H1 (cell line): ENCODE measurements at regions not wholly inside any gene's neighbourhood (a gene's known extent, or its start where the extent isn't known, plus 50 kb on each side); places are given as distances from the start of the nearest gene placed in this dataset.

Experiments used
- CTCF ChIA-PET: fragments of 300-600 bp; sonication (Branson Sonifier 250); formaldehyde crosslinking; loops from one replicate; lab custom pipeline; 2021; ENCODE audit not compliant: partially characterized antibody; lab: Charles Lee
- POLR2A ChIA-PET: fragments of 300-600 bp; sonication (Branson Sonifier 250); formaldehyde crosslinking; loops from one replicate; lab custom pipeline; 2021; ENCODE audit warnings: inconsistent platforms; ENCODE audit not compliant: partially characterized antibody; lab: Charles Lee
- DNase-seq, 2 experiments: peaks; one replicate each; pipeline versions ENCODE4 v3.0.0 to v3.0.0-alpha.2; 2010 to 2022; ENCODE audit warnings: low spot score in 2 of 2, low read depth in 1 of 2, mixed read lengths in 1 of 2
- FAIRE-seq: peaks from 2 replicates; lab custom pipeline; 2011; peaks lifted over from hg19 to GRCh38; lab: Jason Lieb, UNC
- H2AFZ ChIP-seq: 2 replicates; pipeline ENCODE4 v1.8.1; 2012; ENCODE audit warnings: low read length, inconsistent platforms
- H2AK5ac ChIP-seq: 2 replicates; pipeline ENCODE4 v1.6.1; 2013; ENCODE audit warnings: low read depth, low read length
- H2BK120ac ChIP-seq: replicated peaks from 2 replicates; pipeline ENCODE3; 2013; ENCODE audit warnings: low read depth, low read length, inconsistent platforms
- H2BK12ac ChIP-seq: 2 replicates; pipeline ENCODE4 v1.6.1; 2013; ENCODE audit warnings: low read depth, low read length
- H2BK15ac ChIP-seq: 2 replicates; pipeline ENCODE4 v1.6.1; 2013; ENCODE audit warnings: low read length
- H2BK20ac ChIP-seq: 2 replicates; pipeline ENCODE4 v1.6.1; 2013; ENCODE audit warnings: low read length
- H2BK5ac ChIP-seq: 2 replicates; pipeline ENCODE4 v1.6.1; 2013; ENCODE audit warnings: low read depth, low read length
- H3K14ac ChIP-seq: 2 replicates; pipeline ENCODE4 v1.6.1; 2013; ENCODE audit warnings: inconsistent platforms; ENCODE audit not compliant: insufficient read length
- H3K18ac ChIP-seq: 2 replicates; pipeline ENCODE4 v1.6.1; 2013; ENCODE audit warnings: low read length; ENCODE audit errors: extremely low read depth
- H3K23ac ChIP-seq: 2 replicates; pipeline ENCODE4 v1.6.1; 2013; ENCODE audit warnings: inconsistent platforms; ENCODE audit not compliant: insufficient read length
- H3K23me2 ChIP-seq: 2 replicates; pipeline ENCODE4 v1.6.1; 2013; ENCODE audit warnings: low read depth, low read length
- H3K27ac ChIP-seq: 2 replicates; pipeline ENCODE4 v1.6.1; 2011; ENCODE audit warnings: low read depth, low read length, inconsistent platforms
- H3K27me3 ChIP-seq, 4 experiments: replicated peaks in 1 of 4; 1 replicate in 1 of 4; 2 replicates in 3 of 4; pipeline versions ENCODE4 v1.6.1 to v1.8.1; 2011 to 2013; ENCODE audit warnings: low read length in 3 of 4, mild to moderate bottlenecking in 3 of 4, inconsistent platforms in 2 of 4, mixed read lengths in 2 of 4, moderate library complexity in 1 of 4; ENCODE audit not compliant: control insufficient read depth in 3 of 4, insufficient read depth in 3 of 4; ENCODE audit errors: extremely low read depth in 1 of 4
- H3K36me3 ChIP-seq, 4 experiments: 2 replicates each; pipeline versions ENCODE4 v1.6.1 to v1.8.1; 2011 to 2013; ENCODE audit warnings: mild to moderate bottlenecking in 4 of 4, low read length in 3 of 4, moderate library complexity in 2 of 4, control low read depth in 1 of 4, inconsistent platforms in 1 of 4; ENCODE audit not compliant: insufficient read depth in 4 of 4, control insufficient read depth in 2 of 4
- H3K4ac ChIP-seq: replicated peaks from 2 replicates; pipeline ENCODE3; 2013; ENCODE audit warnings: low read length, low read depth, mixed read lengths, inconsistent platforms; ENCODE audit not compliant: insufficient read length
- H3K4me1 ChIP-seq, 4 experiments: replicated peaks in 1 of 4; 1 replicate in 1 of 4; 2 replicates in 3 of 4; pipeline versions ENCODE4 v1.6.1 to v1.8.1; 2011 to 2013; ENCODE audit warnings: low read length in 3 of 4, inconsistent platforms in 2 of 4, mixed read lengths in 1 of 4; ENCODE audit not compliant: insufficient read depth in 4 of 4, control insufficient read depth in 3 of 4
- H3K4me2 ChIP-seq, 2 experiments: 2 replicates each; pipeline versions ENCODE4 v1.6.1 to v1.8.1; 2011 to 2013; ENCODE audit warnings: low read depth in 2 of 2, low read length in 2 of 2, control low read depth in 1 of 2, inconsistent platforms in 1 of 2, mild to moderate bottlenecking in 1 of 2; ENCODE audit not compliant: insufficient read depth in 1 of 2
- H3K4me3 ChIP-seq, 4 experiments: fragments of 200-600, 300-600 bp in 1 of 4; sonication (generic), shearing (Covaris generic), sonication (Bioruptor Twin) in 1 of 4; 2 replicates each; pipeline versions ENCODE4 v1.5.1 to v1.8.1; 2011 to 2016; ENCODE audit warnings: low read length in 4 of 4, low read depth in 3 of 4, control low read depth in 2 of 4, inconsistent platforms in 2 of 4, mild to moderate bottlenecking in 2 of 4, mixed read lengths in 1 of 4, moderate library complexity in 1 of 4; ENCODE audit not compliant: insufficient read depth in 2 of 4; ENCODE audit errors: extremely low read depth in 1 of 4
- H3K56ac ChIP-seq: replicated peaks from 2 replicates; pipeline ENCODE3; 2013; ENCODE audit warnings: low read depth, mild to moderate bottlenecking, mixed read lengths, low read length, inconsistent platforms; ENCODE audit not compliant: insufficient read length
- H3K79me1 ChIP-seq: 2 replicates; pipeline ENCODE4 v1.6.1; 2013; ENCODE audit warnings: low read depth, low read length, control low read depth
- H3K79me2 ChIP-seq, 2 experiments: 2 replicates each; pipeline versions ENCODE4 v1.6.1 to v1.8.1; 2012 to 2013; ENCODE audit warnings: low read length in 2 of 2, mild to moderate bottlenecking in 2 of 2, inconsistent platforms in 1 of 2; ENCODE audit not compliant: insufficient read depth in 2 of 2, control insufficient read depth in 1 of 2
- H3K9ac ChIP-seq, 4 experiments: replicated peaks in 1 of 4; 1 replicate in 1 of 4; 2 replicates in 3 of 4; pipeline versions ENCODE4 v1.6.1 to v1.8.1; 2011 to 2013; ENCODE audit warnings: low read depth in 3 of 4, low read length in 3 of 4, control low read depth in 2 of 4, mild to moderate bottlenecking in 2 of 4, moderate library complexity in 2 of 4, inconsistent platforms in 1 of 4; ENCODE audit errors: extremely low read depth in 1 of 4
- H3K9me3 ChIP-seq, 2 experiments: 2 replicates each; pipeline versions ENCODE4 v1.6.1 to v1.8.1; 2012 to 2013; ENCODE audit warnings: mild to moderate bottlenecking in 2 of 2, moderate library complexity in 2 of 2, control low read depth in 1 of 2, inconsistent platforms in 1 of 2, low read depth in 1 of 2, low read length in 1 of 2, mixed read lengths in 1 of 2; ENCODE audit not compliant: insufficient read depth in 2 of 2
- H4K20me1 ChIP-seq, 2 experiments: replicated peaks in 1 of 2; 2 replicates each; pipeline versions ENCODE3 to v1.8.1; 2011 to 2013; ENCODE audit warnings: inconsistent platforms in 2 of 2, low read length in 2 of 2, mild to moderate bottlenecking in 1 of 2; ENCODE audit not compliant: insufficient read depth in 2 of 2, control insufficient read depth in 1 of 2
- H4K5ac ChIP-seq: 2 replicates; pipeline ENCODE4 v1.6.1; 2013; ENCODE audit warnings: low read length, low read depth, mixed read lengths, inconsistent platforms; ENCODE audit not compliant: insufficient read length
- H4K8ac ChIP-seq: 2 replicates; pipeline ENCODE4 v1.8.0; 2013; ENCODE audit warnings: mild to moderate bottlenecking, moderate library complexity, low read length, inconsistent platforms; ENCODE audit not compliant: insufficient read depth; ENCODE audit errors: extremely low read depth
- H4K91ac ChIP-seq: replicated peaks from 2 replicates; pipeline ENCODE3; 2013; ENCODE audit warnings: low read length, mixed read lengths, inconsistent platforms; ENCODE audit not compliant: insufficient read length
- CTBP2 ChIP-seq: IDR thresholded peaks from 2 replicates; pipeline ENCODE4 v1.7.0; 2011; ENCODE audit warnings: borderline replicate concordance, mild to moderate bottlenecking, moderate library complexity, mixed read lengths, low read length; ENCODE audit not compliant: insufficient read depth, insufficient read length
- EGR1 ChIP-seq: IDR thresholded peaks from 2 replicates; pipeline ENCODE4 v1.6.1; 2011; ENCODE audit warnings: low read depth, low read length, borderline replicate concordance
- EP300 ChIP-seq, 2 experiments: IDR thresholded peaks; 1 replicate in 1 of 2; 2 replicates in 1 of 2; pipeline ENCODE4 v1.6.1; 2011 to 2012; ENCODE audit warnings: low read depth in 2 of 2, low read length in 2 of 2, mild to moderate bottlenecking in 2 of 2, borderline replicate concordance in 1 of 2, inconsistent platforms in 1 of 2, moderate library complexity in 1 of 2
- EZH2 ChIP-seq: fragments of 200-600 bp; sonication (generic); IDR thresholded peaks from 2 replicates; pipeline ENCODE4 v1.7.1; 2012; ENCODE audit warnings: low read depth, mild to moderate bottlenecking, moderate library complexity, low read length, inconsistent platforms; ENCODE audit not compliant: severe bottlenecking
- KDM4A ChIP-seq: IDR thresholded peaks from one replicate; pipeline ENCODE4 v1.7.1; 2012; ENCODE audit warnings: low read depth, mild to moderate bottlenecking, moderate library complexity, low read length, inconsistent platforms; ENCODE audit not compliant: severe bottlenecking
- SIN3A ChIP-seq, 2 experiments: IDR thresholded peaks in 1 of 2; conservative IDR thresholded peaks in 1 of 2; 2 replicates each; pipeline ENCODE4 v1.6.1; 2011 to 2012; ENCODE audit warnings: low read length in 2 of 2, improper control_type of control experiment in 1 of 2, low read depth in 1 of 2, mild to moderate bottlenecking in 1 of 2
- SIX5 ChIP-seq: IDR thresholded peaks from 2 replicates; pipeline ENCODE4 v1.6.1; 2011; ENCODE audit warnings: mild to moderate bottlenecking, low read depth, low read length
- SP2 ChIP-seq: IDR thresholded peaks from 2 replicates; pipeline ENCODE4 v1.6.1; 2012; ENCODE audit warnings: mild to moderate bottlenecking, low read length, inconsistent platforms
- YY1 ChIP-seq: IDR thresholded peaks from 2 replicates; pipeline ENCODE4 v1.6.1; 2011; ENCODE audit warnings: low read depth, mild to moderate bottlenecking, low read length
- WGBS, 2 experiments: shearing (Covaris generic) in 1 of 2; methylation state at CpG; one replicate each; pipeline versions ENCODE4 v1.1.6 to v1.1.7; 2013 to 2015; ENCODE audit warnings: low lambda C conversion rate in 2 of 2, mixed read lengths in 2 of 2, inconsistent platforms in 1 of 2, low coverage in 1 of 2, missing lambda C conversion rate in 1 of 2; ENCODE audit not compliant: insufficient replicate concordance in 2 of 2, insufficient coverage in 1 of 2, insufficient read length in 1 of 2; ENCODE audit errors: extremely low coverage in 1 of 2, missing lambda C conversion rate in 1 of 2; 5-methylcytosine and 5-hydroxymethylcytosine counted together
- TF ChIP-seq, protein P1 (sequence below): IDR thresholded peaks from 2 replicates; pipeline ENCODE4 v1.6.1; 2011; ENCODE audit warnings: low read depth, mild to moderate bottlenecking, low read length; ENCODE audit not compliant: insufficient read depth

DNA sequence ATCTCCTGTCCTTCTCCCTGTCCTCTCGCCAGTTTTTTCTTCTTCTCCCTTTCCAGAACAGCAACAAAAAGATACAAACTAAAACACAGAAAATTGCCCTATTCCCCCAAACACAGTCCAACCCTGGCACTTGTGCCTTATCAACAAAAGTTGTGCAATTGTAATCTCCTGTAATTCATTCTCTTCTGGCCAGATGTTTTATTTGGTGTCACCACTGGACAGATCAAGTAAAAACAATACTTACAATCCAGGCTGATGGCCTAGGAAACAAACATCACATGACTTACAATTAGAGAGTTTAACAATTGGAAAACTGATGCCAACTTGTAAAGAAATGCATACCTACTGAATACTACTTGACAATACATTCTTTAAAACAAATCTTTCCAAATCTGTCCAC is 231.6 kb downstream of the ETV1 start:
- no peak overlapping the region for H2BK20ac ChIP-seq
- TF ChIP-seq EP300 (IDR thresholded peaks at IDR 0.05; ENCODE audit: borderline replicate concordance in 1 of 2, low read depth in 2 of 2, low read length in 2 of 2) (no peak), CTBP2 (no peak), KDM4A (no peak), YY1 (no peak), SIN3A (conservative IDR thresholded peaks at IDR 0.05 in 1 of 2, IDR thresholded peaks at IDR 0.05 in 1 of 2; ENCODE audit: low read depth in 1 of 2, low read length in 2 of 2) (no peak), SP2 (no peak), SIX5 (no peak), EGR1 (no peak), EZH2 (no peak)
- TF ChIP-seq, protein P1, sequence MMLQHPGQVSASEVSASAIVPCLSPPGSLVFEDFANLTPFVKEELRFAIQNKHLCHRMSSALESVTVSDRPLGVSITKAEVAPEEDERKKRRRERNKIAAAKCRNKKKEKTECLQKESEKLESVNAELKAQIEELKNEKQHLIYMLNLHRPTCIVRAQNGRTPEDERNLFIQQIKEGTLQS: no peak
- no peak overlapping the region for H2BK120ac ChIP-seq
- H3K79me1 ChIP-seq: no peaks in the 10 kb centered on the region
- DNase-seq (no peak), FAIRE-seq (no peak)
- CTCF ChIA-PET: interaction anchor here (1.7 kb wide), 1 partner anchor 15 kb away, joined by 4 read pairs; no protein-coding TSS in a partner anchor
- no peak overlapping the region for H2BK5ac ChIP-seq
- H3K23ac ChIP-seq: no peak overlapping the region
- no peak overlapping the region for H3K56ac ChIP-seq
- no peak overlapping the region for H3K14ac ChIP-seq
- H3K27me3 ChIP-seq: no peaks in the 10 kb centered on the region
- H4K5ac ChIP-seq: no peak overlapping the region
- H2AFZ ChIP-seq: no peak overlapping the region
- no peak overlapping the region for H4K8ac ChIP-seq
- no peak overlapping the region for H2BK12ac ChIP-seq
- H3K9ac ChIP-seq: no peak overlapping the region
- no peaks in the 10 kb centered on the region for H3K36me3 ChIP-seq
- no peaks in the 10 kb centered on the region for H3K9me3 ChIP-seq
- no peak overlapping the region for H3K27ac ChIP-seq
- no peak overlapping the region for H3K4me3 ChIP-seq
- no peaks in the 10 kb centered on the region; a peak in 1 of 7 replicates for H3K4me1 ChIP-seq
- POLR2A ChIA-PET: no interaction called here
- no peaks in the 10 kb centered on the region for H3K23me2 ChIP-seq
- WGBS, 2 experiments: 92 to 100% methylated on average over 1 of the region's 1 CpG
- no peak overlapping the region for H3K4me2 ChIP-seq
- H3K79me2 ChIP-seq: no peaks in the 10 kb centered on the region
- H3K18ac ChIP-seq: no peak overlapping the region
- no peak overlapping the region for H4K91ac ChIP-seq
- H2BK15ac ChIP-seq: no peak overlapping the region
- no peaks in the 10 kb centered on the region for H4K20me1 ChIP-seq
- no peak overlapping the region for H3K4ac ChIP-seq
- H2AK5ac ChIP-seq: no peak overlapping the region
